ENCODE measurements at regions not wholly inside any gene's neighbourhood (a gene's known extent, or its start where the extent isn't known, plus 50 kb on each side); places are given as distances from the start of the nearest gene placed in this dataset.

- ATAC-seq = no peak
- TF ChIP-seq, protein P1, sequence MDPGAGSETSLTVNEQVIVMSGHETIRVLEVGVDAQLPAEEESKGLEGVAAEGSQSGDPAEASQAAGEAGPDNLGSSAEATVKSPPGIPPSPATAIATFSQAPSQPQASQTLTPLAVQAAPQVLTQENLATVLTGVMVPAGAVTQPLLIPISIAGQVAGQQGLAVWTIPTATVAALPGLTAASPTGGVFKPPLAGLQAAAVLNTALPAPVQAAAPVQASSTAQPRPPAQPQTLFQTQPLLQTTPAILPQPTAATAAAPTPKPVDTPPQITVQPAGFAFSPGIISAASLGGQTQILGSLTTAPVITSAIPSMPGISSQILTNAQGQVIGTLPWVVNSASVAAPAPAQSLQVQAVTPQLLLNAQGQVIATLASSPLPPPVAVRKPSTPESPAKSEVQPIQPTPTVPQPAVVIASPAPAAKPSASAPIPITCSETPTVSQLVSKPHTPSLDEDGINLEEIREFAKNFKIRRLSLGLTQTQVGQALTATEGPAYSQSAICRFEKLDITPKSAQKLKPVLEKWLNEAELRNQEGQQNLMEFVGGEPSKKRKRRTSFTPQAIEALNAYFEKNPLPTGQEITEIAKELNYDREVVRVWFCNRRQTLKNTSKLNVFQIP (CRISPR knock-in tag; IDR thresholded peaks at IDR 0.05; ENCODE audit: borderline replicate concordance, low read depth) = no peak
- no peak for TF ChIP-seq ZFP30 (CRISPR knock-in tag; IDR thresholded peaks at IDR 0.05)
- no peak for TF ChIP-seq BACH2 (CRISPR knock-in tag; IDR thresholded peaks at IDR 0.05; ENCODE audit: borderline replicate concordance)
- no peak for TF ChIP-seq ZNF8 (CRISPR knock-in tag; IDR thresholded peaks at IDR 0.05)
- no peak for TF ChIP-seq ARNTL (CRISPR knock-in tag; IDR thresholded peaks at IDR 0.05; ENCODE audit: borderline replicate concordance, low read depth)
- no peak for TF ChIP-seq OSR1 (CRISPR knock-in tag; IDR thresholded peaks at IDR 0.05)
- TF ChIP-seq ZNF70 (CRISPR knock-in tag; IDR thresholded peaks at IDR 0.05) = no peak
- no peak for TF ChIP-seq TOX (CRISPR knock-in tag; IDR thresholded peaks at IDR 0.05; ENCODE audit: borderline replicate concordance)
- TF ChIP-seq RARB (CRISPR knock-in tag; IDR thresholded peaks at IDR 0.05) = no peak
- TF ChIP-seq CREB5 (CRISPR knock-in tag; IDR thresholded peaks at IDR 0.05; ENCODE audit: low read depth) = no peak
- no peak for TF ChIP-seq ZFP3 (CRISPR knock-in tag; IDR thresholded peaks at IDR 0.05)
- TF ChIP-seq, protein P2, sequence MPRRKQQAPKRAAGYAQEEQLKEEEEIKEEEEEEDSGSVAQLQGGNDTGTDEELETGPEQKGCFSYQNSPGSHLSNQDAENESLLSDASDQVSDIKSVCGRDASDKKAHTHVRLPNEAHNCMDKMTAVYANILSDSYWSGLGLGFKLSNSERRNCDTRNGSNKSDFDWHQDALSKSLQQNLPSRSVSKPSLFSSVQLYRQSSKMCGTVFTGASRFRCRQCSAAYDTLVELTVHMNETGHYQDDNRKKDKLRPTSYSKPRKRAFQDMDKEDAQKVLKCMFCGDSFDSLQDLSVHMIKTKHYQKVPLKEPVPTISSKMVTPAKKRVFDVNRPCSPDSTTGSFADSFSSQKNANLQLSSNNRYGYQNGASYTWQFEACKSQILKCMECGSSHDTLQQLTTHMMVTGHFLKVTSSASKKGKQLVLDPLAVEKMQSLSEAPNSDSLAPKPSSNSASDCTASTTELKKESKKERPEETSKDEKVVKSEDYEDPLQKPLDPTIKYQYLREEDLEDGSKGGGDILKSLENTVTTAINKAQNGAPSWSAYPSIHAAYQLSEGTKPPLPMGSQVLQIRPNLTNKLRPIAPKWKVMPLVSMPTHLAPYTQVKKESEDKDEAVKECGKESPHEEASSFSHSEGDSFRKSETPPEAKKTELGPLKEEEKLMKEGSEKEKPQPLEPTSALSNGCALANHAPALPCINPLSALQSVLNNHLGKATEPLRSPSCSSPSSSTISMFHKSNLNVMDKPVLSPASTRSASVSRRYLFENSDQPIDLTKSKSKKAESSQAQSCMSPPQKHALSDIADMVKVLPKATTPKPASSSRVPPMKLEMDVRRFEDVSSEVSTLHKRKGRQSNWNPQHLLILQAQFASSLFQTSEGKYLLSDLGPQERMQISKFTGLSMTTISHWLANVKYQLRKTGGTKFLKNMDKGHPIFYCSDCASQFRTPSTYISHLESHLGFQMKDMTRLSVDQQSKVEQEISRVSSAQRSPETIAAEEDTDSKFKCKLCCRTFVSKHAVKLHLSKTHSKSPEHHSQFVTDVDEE (CRISPR knock-in tag; IDR thresholded peaks at IDR 0.05) = no peak
- TF ChIP-seq ESRRG (CRISPR knock-in tag; IDR thresholded peaks at IDR 0.05) = no peak
- TF ChIP-seq GLIS3 (CRISPR knock-in tag; IDR thresholded peaks at IDR 0.05) = no peak
Measured at GRCh38 chr7:153006452-153006851, 246.9 kb downstream of the ACTR3B start.

- TF ChIP-seq ZNF70 (CRISPR knock-in tag; IDR thresholded peaks at IDR 0.05) (no peak), ZC3H10 (CRISPR knock-in tag; IDR thresholded peaks at IDR 0.05) (no peak), ZFP3 (CRISPR knock-in tag; IDR thresholded peaks at IDR 0.05) (no peak), SNAI2 (CRISPR knock-in tag; IDR thresholded peaks at IDR 0.05) (no peak), RARB (CRISPR knock-in tag; IDR thresholded peaks at IDR 0.05) (no peak)
- no peak for ATAC-seq
Measured at GRCh38 chr7:153006911-153007310, 247.4 kb downstream of the ACTR3B start.

DNA sequence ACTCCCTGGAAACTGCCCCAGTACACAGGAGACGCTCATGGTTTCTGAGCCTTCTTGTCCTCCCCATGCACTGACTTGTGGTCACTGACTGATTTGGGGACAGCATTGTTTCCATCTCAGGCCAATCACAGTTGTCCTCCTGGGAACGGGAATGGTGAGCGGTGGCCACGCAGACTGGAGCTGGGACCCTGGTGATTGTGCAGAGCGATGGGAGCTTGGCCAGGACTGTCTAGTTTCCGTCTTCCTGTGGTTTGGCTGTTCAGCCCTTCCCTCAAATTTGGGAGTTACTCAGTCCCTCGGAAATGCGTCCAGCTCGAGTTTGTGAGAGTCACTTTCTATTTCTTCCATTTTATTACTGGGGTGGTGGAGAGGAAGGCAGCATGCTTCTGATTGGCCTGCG lies 250.9 kb downstream of the ACTR3B start:
- TF ChIP-seq TCF4 (CRISPR knock-in tag; IDR thresholded peaks at IDR 0.05; ENCODE audit: borderline replicate concordance) (no peak), ZFP3 (CRISPR knock-in tag; IDR thresholded peaks at IDR 0.05) (no peak), BACH2 (CRISPR knock-in tag; IDR thresholded peaks at IDR 0.05; ENCODE audit: borderline replicate concordance) (no peak), ISL1 (CRISPR knock-in tag; IDR thresholded peaks at IDR 0.05) (no peak), PPARA (CRISPR knock-in tag; IDR thresholded peaks at IDR 0.05; ENCODE audit: borderline replicate concordance) (no peak), ESRRG (CRISPR knock-in tag; IDR thresholded peaks at IDR 0.05) (no peak), TOX (CRISPR knock-in tag; IDR thresholded peaks at IDR 0.05; ENCODE audit: borderline replicate concordance) (no peak), SNAI2 (CRISPR knock-in tag; IDR thresholded peaks at IDR 0.05) (no peak), ZNF8 (CRISPR knock-in tag; IDR thresholded peaks at IDR 0.05) (no peak), ARNTL (CRISPR knock-in tag; IDR thresholded peaks at IDR 0.05; ENCODE audit: borderline replicate concordance, low read depth) (no peak), PATZ1 (CRISPR knock-in tag; IDR thresholded peaks at IDR 0.05; ENCODE audit: borderline replicate concordance) (no peak), ZC3H10 (CRISPR knock-in tag; IDR thresholded peaks at IDR 0.05) (no peak), CREB5 (CRISPR knock-in tag; IDR thresholded peaks at IDR 0.05; ENCODE audit: low read depth) (no peak), OSR1 (CRISPR knock-in tag; IDR thresholded peaks at IDR 0.05) (no peak), CSDC2 (CRISPR knock-in tag; IDR thresholded peaks at IDR 0.05) (no peak)
- TF ChIP-seq, protein P2 (CRISPR knock-in tag; IDR thresholded peaks at IDR 0.05) = no peak
- TF ChIP-seq, protein P1 (CRISPR knock-in tag; IDR thresholded peaks at IDR 0.05; ENCODE audit: borderline replicate concordance, low read depth) = no peak
- no peak for ATAC-seq

Data from SK-N-SH treated with all-trans-retinoic acid at 6 μM for 48 hours (cell line).